ENCODE measurements at regions not wholly inside any gene's neighbourhood (a gene's known extent, or its start where the extent isn't known, plus 50 kb on each side); places are given as distances from the start of the nearest gene placed in this dataset.

GRCh38 chr5:3321923-3322322 lies 273.7 kb upstream of the IRX1 start:
- Histone ChIP-seq H3K27ac (ENCODE audit: low read depth, low read length) (no peak overlapping the region), H2AFZ (ENCODE audit: low read depth, low read length, poor library complexity, severe bottlenecking) (no peak overlapping the region), H3K4me3 (replicated peaks in 1 of 2; ENCODE audit: low read depth in 1 of 2, low read length in 2 of 2) (no peak overlapping the region), H3K79me2 (ENCODE audit: insufficient read depth, low read length) (no peaks in the 10 kb centered on the region), H3K9me2 (ENCODE audit: insufficient read depth) (no peaks in the 10 kb centered on the region), H4K20me1 (ENCODE audit: insufficient read depth) (no peaks in the 10 kb centered on the region), H3K9ac (ENCODE audit: low read length) (no peak overlapping the region), H3K36me3 (ENCODE audit: control insufficient read depth in 1 of 2, insufficient read depth in 2 of 2, low read length in 2 of 2) (no peaks in the 10 kb centered on the region), H3K4me1 (ENCODE audit: control insufficient read depth in 1 of 2, insufficient read depth in 2 of 2, low read length in 2 of 2) (no peaks in the 10 kb centered on the region), H3K4me2 (ENCODE audit: low read length) (no peak overlapping the region), H3K27me3 (ENCODE audit: insufficient read depth, low read length) (no peaks in the 10 kb centered on the region), H3K9me3 (ENCODE audit: control insufficient read depth in 1 of 2, insufficient read depth in 1 of 2, low read depth in 1 of 2, low read length in 2 of 2) (peaks cover 20% of the 10 kb centered on the region in 2 experiments; a peak in 3 of 4 replicates)
- DNase-seq (ENCODE audit: low read depth, low spot score) (no peak), ATAC-seq (no peak)
- no TSS peak for BruUV-seq (replicated peaks)
- intact Hi-C loops (cut with micrococcal nuclease): no loop called here
- ChIA-PET CTCF (no interaction called here), RAD21 (ENCODE audit: low non-redundant PET in 1 of 2, low total read pairs in 2 of 2, uncharacterized antibody in 2 of 2, unreplicated experiment in 2 of 2) (no interaction called here), POLR2A (no interaction called here)
- TF ChIP-seq ELF1 (IDR thresholded peaks at IDR 0.05; ENCODE audit: borderline replicate concordance, low read depth) (no peak), JUND (IDR thresholded peaks at IDR 0.05) (no peak), POLR2AphosphoS5 (IDR thresholded peaks at IDR 0.05; ENCODE audit: low read depth, low read length) (no peak), CBX3 (IDR thresholded peaks at IDR 0.05; ENCODE audit: low read depth) (no peak), ZFX (IDR thresholded peaks at IDR 0.05) (no peak), YY1 (IDR thresholded peaks at IDR 0.05; ENCODE audit: extremely low read depth, insufficient replicate concordance, low read depth, low read length) (no peak), SIN3A (IDR thresholded peaks at IDR 0.05; ENCODE audit: low read depth) (no peak), SP1 (IDR thresholded peaks at IDR 0.05; ENCODE audit: low read depth) (no peak), EZH2phosphoT487 (IDR thresholded peaks at IDR 0.05; ENCODE audit: borderline replicate concordance) (no peak), MAX (IDR thresholded peaks at IDR 0.05) (no peak), POLR2A (IDR thresholded peaks at IDR 0.05; ENCODE audit: borderline replicate concordance, extremely low read depth, insufficient read depth, insufficient read length) (no peak), REST (IDR thresholded peaks at IDR 0.05; ENCODE audit: low read depth) (no peak), EZH2 (IDR thresholded peaks at IDR 0.05) (no peak)
- TF ChIP-seq, protein P1, sequence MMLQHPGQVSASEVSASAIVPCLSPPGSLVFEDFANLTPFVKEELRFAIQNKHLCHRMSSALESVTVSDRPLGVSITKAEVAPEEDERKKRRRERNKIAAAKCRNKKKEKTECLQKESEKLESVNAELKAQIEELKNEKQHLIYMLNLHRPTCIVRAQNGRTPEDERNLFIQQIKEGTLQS (IDR thresholded peaks at IDR 0.05): no peak
- TF ChIP-seq, protein P2, sequence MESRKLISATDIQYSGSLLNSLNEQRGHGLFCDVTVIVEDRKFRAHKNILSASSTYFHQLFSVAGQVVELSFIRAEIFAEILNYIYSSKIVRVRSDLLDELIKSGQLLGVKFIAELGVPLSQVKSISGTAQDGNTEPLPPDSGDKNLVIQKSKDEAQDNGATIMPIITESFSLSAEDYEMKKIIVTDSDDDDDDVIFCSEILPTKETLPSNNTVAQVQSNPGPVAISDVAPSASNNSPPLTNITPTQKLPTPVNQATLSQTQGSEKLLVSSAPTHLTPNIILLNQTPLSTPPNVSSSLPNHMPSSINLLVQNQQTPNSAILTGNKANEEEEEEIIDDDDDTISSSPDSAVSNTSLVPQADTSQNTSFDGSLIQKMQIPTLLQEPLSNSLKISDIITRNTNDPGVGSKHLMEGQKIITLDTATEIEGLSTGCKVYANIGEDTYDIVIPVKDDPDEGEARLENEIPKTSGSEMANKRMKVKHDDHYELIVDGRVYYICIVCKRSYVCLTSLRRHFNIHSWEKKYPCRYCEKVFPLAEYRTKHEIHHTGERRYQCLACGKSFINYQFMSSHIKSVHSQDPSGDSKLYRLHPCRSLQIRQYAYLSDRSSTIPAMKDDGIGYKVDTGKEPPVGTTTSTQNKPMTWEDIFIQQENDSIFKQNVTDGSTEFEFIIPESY (IDR thresholded peaks at IDR 0.05; ENCODE audit: extremely low read depth, insufficient replicate concordance, low read length): no peak
